Lung (tissue), 11 donors: ENCODE measurements at regions not wholly inside any gene's neighbourhood (a gene's known extent, or its start where the extent isn't known, plus 50 kb on each side); places are given as distances from the start of the nearest gene placed in this dataset.

Experiments used
- ATAC-seq: fragments of 200-7000 bp; cut with Tn5 transposase; one replicate; pipeline ENCODE4 v1.9.1; 2020; ENCODE audit warnings: moderate number of reproducible peaks; ENCODE audit not compliant: insufficient read depth, low FRiP score
- DNase-seq, 3 donors: peaks; one replicate each; pipeline ENCODE4 v3.0.0-alpha.2; 2013 to 2017
- H3K27ac ChIP-seq, 2 donors: one replicate each; pipeline ENCODE4 v1.5.1; 2013; ENCODE audit warnings: mild to moderate bottlenecking in 2 of 2, moderate library complexity in 2 of 2, control low read depth in 1 of 2, inconsistent platforms in 1 of 2, low read depth in 1 of 2, low read length in 1 of 2
- H3K27me3 ChIP-seq, 3 donors: one replicate each; pipeline ENCODE4 v1.5.1; 2013; ENCODE audit warnings: low read length in 2 of 3; ENCODE audit not compliant: control insufficient read depth in 3 of 3, insufficient read depth in 3 of 3
- H3K36me3 ChIP-seq, 4 donors: one replicate each; pipeline ENCODE4 v1.5.1; 2013; ENCODE audit warnings: low read length in 4 of 4, mild to moderate bottlenecking in 1 of 4, moderate library complexity in 1 of 4; ENCODE audit not compliant: control insufficient read depth in 4 of 4, insufficient read depth in 4 of 4
- H3K4me1 ChIP-seq, 5 donors: one replicate each; pipeline ENCODE4 v1.5.1; 2013; ENCODE audit warnings: low read length in 5 of 5, mild to moderate bottlenecking in 2 of 5, moderate library complexity in 1 of 5; ENCODE audit not compliant: control insufficient read depth in 5 of 5, insufficient read depth in 5 of 5
- H3K4me3 ChIP-seq: one replicate; pipeline ENCODE4 v1.5.1; 2013; ENCODE audit warnings: mild to moderate bottlenecking, control low read depth, moderate library complexity
- H3K9ac ChIP-seq, 2 donors: one replicate each; pipeline ENCODE4 v1.5.1; 2013; ENCODE audit warnings: low read length in 2 of 2, control low read depth in 1 of 2; ENCODE audit not compliant: insufficient read depth in 1 of 2
- H3K9me3 ChIP-seq, 4 donors: one replicate each; pipeline ENCODE4 v1.5.1; 2013; ENCODE audit warnings: low read length in 3 of 4, mild to moderate bottlenecking in 1 of 4, moderate library complexity in 1 of 4; ENCODE audit not compliant: control insufficient read depth in 4 of 4, insufficient read depth in 3 of 4
- CTCF ChIP-seq: IDR thresholded peaks from 2 replicates; pipeline ENCODE4 v1.5.1; 2012; ENCODE audit warnings: mild to moderate bottlenecking; ENCODE audit errors: control extremely low read depth, extremely low read depth
- WGBS, 2 donors: extraction: QIAGEN DNeasy Blood & Tissue Kit; methylation state at CpG; one replicate each; pipeline ENCODE4 v1.1.7; 2013; 5-methylcytosine and 5-hydroxymethylcytosine counted together
- donor health status: control.
- donor health status: control.
- donor health status: Bipolar disorder and iron deficiency.
- donor health status: healthy.
- donor health status: DM: yes; HTN: yes; CAD: no.

- Histone ChIP-seq H3K36me3 (no peaks in the 10 kb centered on the region), H3K9me3 (peaks cover 0 to 5% (median 0%) of the 10 kb centered on the region in 4 donors), H3K9ac (no peak overlapping the region), H3K27me3 (no peaks in the 10 kb centered on the region), H3K4me1 (no peaks in the 10 kb centered on the region), H3K4me3 (no peak overlapping the region), H3K27ac (no peak overlapping the region)
- no peak for TF ChIP-seq CTCF
- no peak for DNase-seq
- ATAC-seq = no peak
Observed at GRCh38 chr3:152921351-152921750, 86.4 kb downstream of the P2RY1 start.

- 78 to 86% methylated on average over 2 of the region's 2 CpGs for WGBS, 2 donors
- H3K36me3 ChIP-seq = no peaks in the 10 kb centered on the region
- TF ChIP-seq CTCF = no peak
- ATAC-seq (no peak), DNase-seq (no peak)
- H3K27ac ChIP-seq = no peak overlapping the region
- no peak overlapping the region for H3K9ac ChIP-seq
- H3K4me1 ChIP-seq = no peaks in the 10 kb centered on the region
- no peaks in the 10 kb centered on the region for H3K27me3 ChIP-seq
- no peak overlapping the region for H3K4me3 ChIP-seq
- H3K9me3 ChIP-seq = peaks cover 0 to 5% (median 0%) of the 10 kb centered on the region in 4 donors
Observed at GRCh38 chr3:152922554-152922953, 87.6 kb downstream of the P2RY1 start.

DNA sequence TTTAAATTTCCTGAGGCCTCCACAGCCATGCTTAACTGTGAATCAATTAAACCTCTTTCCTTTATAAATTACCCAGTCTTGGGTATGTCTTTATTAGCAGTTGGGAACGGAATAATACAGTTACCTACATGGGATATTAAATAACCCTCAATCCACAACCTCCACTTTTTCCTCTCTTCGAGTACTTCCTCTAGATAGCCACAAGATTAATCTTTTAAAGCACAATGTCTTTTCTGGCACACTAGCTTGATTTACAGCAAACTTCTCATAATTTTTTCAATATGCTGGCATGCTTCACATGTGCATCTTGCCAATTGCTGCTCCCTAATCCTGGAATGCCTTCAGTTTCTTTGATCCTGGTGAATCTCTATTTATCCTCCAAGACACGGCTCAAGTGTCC, 92.2 kb downstream of the P2RY1 start:
- DNase-seq (no peak), ATAC-seq (no peak)
- H3K27ac ChIP-seq = no peak overlapping the region
- H3K36me3 ChIP-seq = no peaks in the 10 kb centered on the region
- no peak overlapping the region for H3K4me3 ChIP-seq
- H3K4me1 ChIP-seq = no peaks in the 10 kb centered on the region
- WGBS, 2 donors = 42 to 58% methylated on average over 3 of the region's 3 CpGs
- peaks cover 0 to under 1% (median 0%) of the 10 kb centered on the region in 4 donors for H3K9me3 ChIP-seq
- no peak for TF ChIP-seq CTCF
- no peaks in the 10 kb centered on the region for H3K27me3 ChIP-seq
- no peak overlapping the region for H3K9ac ChIP-seq

DNA sequence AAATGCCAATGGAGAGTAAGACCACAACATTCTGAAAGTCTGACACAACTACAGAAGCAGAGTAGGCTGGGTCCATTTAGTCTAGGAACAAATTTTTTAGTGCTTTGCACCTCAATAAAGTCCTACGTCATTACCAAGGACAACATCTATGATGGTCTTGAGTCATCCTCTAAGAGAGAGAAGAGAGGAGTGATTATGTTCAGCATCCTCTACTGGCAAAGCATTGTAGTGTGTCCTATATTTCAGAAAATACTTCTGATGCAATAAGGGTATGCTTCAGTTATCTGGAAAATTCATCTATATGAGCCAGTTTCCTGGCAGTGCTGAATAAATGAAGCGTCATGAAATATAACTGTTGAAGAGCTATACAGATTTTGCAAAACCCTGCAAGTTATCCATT, 95.6 kb downstream of the P2RY1 start:
- Histone ChIP-seq H3K9ac (no peak overlapping the region), H3K4me1 (no peaks in the 10 kb centered on the region), H3K27ac (no peak overlapping the region), H3K9me3 (no peaks in the 10 kb centered on the region), H3K27me3 (no peaks in the 10 kb centered on the region), H3K4me3 (no peak overlapping the region), H3K36me3 (no peaks in the 10 kb centered on the region)
- DNase-seq (no peak), ATAC-seq (no peak)
- no peak for TF ChIP-seq CTCF
- WGBS, 2 donors = 92 to 93% methylated on average over 2 of the region's 2 CpGs
